ENCODE measurements at regions not wholly inside any gene's neighbourhood (a gene's known extent, or its start where the extent isn't known, plus 50 kb on each side); places are given as distances from the start of the nearest gene placed in this dataset.

DNA sequence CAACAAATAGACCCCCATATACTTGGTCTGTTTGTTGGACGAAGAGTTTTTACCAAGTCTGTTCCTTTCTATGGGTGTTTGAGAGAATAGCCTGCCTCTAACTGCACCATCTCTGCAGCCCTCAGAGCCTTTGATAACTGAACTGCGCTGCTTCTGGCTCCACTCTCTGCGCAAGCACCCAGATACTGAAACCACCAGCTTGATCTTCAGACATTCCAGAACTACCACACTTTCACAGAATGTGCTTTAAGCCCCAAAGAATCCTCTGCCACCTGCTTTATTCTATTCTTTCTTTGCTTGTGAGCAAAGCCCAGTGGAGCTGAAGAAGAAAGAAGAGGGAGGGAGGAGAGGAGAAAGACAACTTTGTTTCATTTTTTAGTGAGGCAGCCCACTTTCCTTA lies 380.7 kb downstream of the BCL11A start:
- DNase-seq (ENCODE audit: low read depth in 2 of 2, low spot score in 1 of 2), result no peak

- no peak for DNase-seq (ENCODE audit: low read depth in 2 of 2, low spot score in 1 of 2)
These were observed 383.2 kb downstream of the BCL11A start for GRCh38 chr2:60170272-60170671.

GRCh38 chr2:60168247-60168646 lies 385.2 kb downstream of the BCL11A start:
- DNase-seq (ENCODE audit: low read depth in 2 of 2, low spot score in 1 of 2), result no peak

DNA sequence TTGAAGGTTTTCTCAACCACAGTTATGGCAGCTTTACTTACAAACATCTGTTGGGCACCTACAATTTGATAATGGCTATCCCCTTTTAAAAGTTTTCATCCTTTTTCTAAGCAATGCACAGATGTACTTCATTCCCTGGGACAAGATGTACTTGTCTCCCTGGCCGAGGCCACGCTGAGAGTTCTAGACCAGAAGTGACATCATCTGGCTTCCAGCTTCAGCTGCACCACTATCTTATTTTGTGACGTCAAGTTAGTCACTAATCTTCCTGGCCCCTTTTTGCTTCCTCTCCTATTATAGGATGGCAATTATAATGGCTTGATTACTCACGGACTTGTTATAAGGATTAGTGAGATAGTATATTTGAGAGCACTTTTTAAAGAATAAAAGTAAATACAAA lies 386.4 kb downstream of the BCL11A start:
- DNase-seq (ENCODE audit: low read depth in 2 of 2, low spot score in 1 of 2), result no peak

- no peak for DNase-seq (ENCODE audit: low read depth in 2 of 2, low spot score in 1 of 2)
These were observed 389.8 kb downstream of the BCL11A start for GRCh38 chr2:60163691-60164090.

DNA sequence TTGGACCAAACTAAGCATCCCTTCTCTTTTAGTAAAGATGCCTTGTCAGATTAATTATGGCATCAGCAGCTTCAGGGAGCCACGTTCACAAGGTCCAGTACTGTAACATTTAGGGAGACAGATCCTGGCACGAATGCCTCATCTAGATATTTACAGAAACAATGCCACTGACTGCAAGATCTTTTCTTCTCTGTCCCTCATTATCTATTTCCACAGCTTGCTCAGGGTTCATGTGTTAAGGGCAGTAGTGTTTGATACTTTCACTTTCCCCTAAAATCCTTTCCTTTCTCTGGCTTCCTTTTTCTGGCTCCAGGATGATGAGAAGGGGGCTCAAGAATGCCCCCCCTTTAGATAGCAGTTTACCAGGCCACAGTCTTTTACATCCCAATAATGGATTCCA lies 393.9 kb downstream of the BCL11A start:
- DNase-seq (ENCODE audit: low read depth in 2 of 2, low spot score in 1 of 2), result no peak

DNA sequence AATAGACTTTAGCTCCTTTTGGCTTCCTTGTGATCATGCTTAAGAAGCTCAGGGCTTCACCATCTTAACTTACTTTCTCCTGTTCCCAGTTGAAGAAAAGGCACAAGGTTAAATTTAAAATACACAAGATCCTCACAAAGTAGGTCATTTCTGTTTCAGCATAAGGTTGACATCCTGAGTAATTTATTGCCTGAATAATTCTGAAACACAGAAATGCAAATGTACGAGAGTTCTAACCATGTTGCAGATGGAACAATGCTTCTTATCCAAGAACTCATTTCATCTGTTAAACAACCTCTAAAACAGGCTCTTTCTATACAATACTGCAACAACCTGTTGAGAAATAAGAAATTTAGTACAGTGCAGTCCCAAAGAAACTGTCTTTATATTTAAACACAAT lies 395.2 kb downstream of the BCL11A start:
- DNase-seq (ENCODE audit: low read depth in 2 of 2, low spot score in 1 of 2), result no peak

DNA sequence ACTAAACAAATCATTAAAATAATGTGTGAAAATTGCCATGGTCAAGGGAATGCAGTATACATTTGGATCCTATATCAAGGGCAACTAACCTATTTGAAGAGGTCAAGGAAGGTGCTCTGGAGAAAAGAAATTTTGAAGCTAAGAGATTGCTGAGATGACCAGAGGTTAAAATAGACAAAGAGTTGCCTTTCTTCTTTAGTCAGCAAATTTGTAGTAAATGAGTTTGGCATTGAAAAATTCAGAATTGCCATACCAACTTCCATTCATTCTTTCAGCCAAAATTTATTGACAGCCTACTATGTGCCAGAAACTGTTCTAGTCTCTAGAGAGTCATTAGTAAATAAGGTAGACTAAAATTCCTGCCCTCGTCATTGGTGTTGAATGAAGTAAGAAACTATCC lies 396.2 kb downstream of the BCL11A start:
- DNase-seq (ENCODE audit: low read depth in 2 of 2, low spot score in 1 of 2), result no peak

GRCh38 chr2:60154142-60154541 lies 399.3 kb downstream of the BCL11A start:
- DNase-seq (ENCODE audit: low read depth in 2 of 2, low spot score in 1 of 2), result no peak

- DNase-seq (ENCODE audit: low read depth in 2 of 2, low spot score in 1 of 2), result no peak
These were observed 401.1 kb downstream of the BCL11A start for GRCh38 chr2:60152226-60152833.

GRCh38 chr2:60149176-60149575 lies 404.3 kb downstream of the BCL11A start:
- no peak for DNase-seq (ENCODE audit: low read depth in 2 of 2, low spot score in 1 of 2)

DNA sequence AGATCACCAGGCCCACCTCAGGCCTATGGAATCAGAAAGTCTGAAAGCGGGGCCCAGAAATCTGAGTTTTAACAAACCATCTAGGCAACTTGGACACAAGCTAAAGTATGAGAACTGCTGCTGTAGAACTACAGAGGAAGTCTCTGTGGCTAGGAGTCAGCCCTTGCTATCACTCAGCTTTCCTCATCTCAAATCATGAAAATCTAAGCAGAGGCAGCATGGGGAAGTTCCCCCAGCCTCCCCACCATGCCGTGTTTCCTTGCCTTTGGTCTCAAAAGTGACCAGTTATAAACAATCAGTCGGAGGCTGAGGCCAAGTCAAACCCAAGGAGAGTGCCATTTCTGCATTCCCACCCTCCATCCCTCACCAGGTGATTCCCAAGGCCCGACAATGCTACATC lies 404.7 kb downstream of the BCL11A start:
- no peak for DNase-seq (ENCODE audit: low read depth in 2 of 2, low spot score in 1 of 2)

DNA sequence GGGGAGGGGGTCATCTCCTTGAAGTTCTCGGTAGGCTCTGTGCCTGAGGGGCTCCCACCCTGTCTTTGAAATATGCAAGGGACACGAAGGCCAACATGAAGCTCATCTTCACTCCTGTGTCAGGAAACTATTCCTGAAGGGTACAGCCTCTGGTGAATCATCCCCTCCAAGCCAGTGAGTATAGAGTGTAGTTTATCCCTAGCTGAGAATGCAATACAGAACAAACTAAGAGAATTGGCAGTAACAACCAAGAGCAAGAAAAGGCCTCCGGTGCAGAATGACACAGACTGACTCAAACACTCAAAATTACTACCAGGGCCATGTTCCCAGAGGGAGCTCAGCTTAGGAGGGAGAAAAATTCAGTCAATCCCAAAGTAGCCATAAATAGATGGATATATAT lies 413.3 kb downstream of the BCL11A start:
- no peak for DNase-seq (ENCODE audit: low read depth in 2 of 2, low spot score in 1 of 2)

- no peak for DNase-seq (ENCODE audit: low read depth in 2 of 2, low spot score in 1 of 2)
These were observed 416.5 kb downstream of the BCL11A start for GRCh38 chr2:60136913-60137312.

DNA sequence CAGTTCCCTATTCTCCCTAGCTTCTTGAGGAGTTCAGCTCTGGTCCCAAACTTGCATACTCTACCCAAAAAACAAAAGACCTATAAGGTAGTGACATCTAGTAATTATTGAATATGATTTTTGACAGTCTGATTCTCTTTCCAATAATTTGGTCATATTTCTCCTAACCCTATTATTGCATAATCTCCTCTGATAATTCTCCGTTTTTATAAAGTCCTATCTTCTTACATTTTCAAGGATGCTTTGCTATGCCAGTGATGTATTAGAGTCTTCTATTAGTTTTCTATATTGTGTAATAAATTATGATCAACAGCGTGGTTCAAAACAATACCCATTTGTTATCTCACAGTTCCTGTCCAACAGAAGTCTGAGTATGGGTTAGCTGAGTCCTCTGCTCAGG lies 426.3 kb downstream of the BCL11A start:
- DNase-seq (ENCODE audit: low read depth in 2 of 2, low spot score in 1 of 2), result no peak

DNA sequence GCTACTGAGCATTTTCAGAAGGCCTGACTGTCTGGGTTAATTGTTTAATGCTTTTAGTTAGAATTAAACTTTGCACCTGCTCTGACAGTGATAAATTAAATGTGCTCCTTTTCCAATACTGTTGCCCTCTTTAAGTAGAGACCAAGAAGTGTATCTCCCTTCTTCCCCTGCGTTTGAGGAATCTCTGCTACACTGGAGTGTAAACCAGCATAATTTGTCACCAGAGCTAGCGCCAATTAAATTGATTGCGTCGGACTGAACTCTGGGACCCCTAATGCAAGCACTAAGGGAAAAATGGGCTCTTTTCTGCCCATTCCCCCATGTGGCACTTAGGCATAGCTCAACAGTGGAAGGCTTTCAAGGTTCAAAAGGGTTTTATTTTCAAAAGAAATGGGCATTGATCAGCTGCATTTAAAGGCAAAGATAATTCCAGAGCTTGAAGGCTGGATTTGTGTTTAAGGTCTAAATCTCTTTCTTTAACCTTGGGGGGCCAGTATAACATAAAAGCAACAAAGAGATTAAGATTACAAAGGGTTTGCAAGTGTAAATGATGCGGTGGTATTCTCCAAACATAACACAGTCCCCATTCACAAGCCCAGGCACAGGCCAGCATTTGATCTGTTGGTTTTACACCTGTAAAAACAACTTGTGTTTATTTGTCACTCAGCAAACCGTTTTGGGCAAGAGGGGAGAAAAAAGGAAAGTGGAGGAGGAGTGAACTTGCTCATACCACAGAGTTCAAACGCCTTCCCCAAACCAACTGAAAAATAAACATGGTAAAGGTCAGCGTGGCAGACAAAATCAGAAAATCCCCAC lies 427.6 kb downstream of the BCL11A start:
- DNase-seq (ENCODE audit: low read depth in 2 of 2, low spot score in 1 of 2), result no peak

DNA sequence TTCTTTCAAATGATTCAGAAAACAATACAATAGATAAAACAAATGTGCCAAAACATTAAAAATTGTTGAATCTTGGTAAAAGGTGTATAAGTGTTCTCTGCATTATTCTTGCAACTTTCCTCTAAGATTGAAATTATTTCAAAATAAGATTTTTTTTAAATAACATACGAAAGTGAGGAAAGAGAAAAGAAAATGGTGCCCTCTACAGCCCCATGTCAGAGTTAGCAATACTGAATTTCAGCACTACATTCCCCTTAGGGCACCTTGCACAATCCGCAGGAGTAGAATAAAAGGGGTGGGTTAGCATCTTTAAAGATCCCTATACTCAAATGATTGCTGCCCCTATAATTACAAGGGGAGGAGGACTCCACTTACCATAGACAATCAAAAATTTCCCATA lies 433.7 kb downstream of the BCL11A start:
- no peak for DNase-seq (ENCODE audit: low read depth in 2 of 2, low spot score in 1 of 2)

- DNase-seq (ENCODE audit: low read depth in 2 of 2, low spot score in 1 of 2), result no peak
These were observed 434.5 kb downstream of the BCL11A start for GRCh38 chr2:60118917-60119316.

DNA sequence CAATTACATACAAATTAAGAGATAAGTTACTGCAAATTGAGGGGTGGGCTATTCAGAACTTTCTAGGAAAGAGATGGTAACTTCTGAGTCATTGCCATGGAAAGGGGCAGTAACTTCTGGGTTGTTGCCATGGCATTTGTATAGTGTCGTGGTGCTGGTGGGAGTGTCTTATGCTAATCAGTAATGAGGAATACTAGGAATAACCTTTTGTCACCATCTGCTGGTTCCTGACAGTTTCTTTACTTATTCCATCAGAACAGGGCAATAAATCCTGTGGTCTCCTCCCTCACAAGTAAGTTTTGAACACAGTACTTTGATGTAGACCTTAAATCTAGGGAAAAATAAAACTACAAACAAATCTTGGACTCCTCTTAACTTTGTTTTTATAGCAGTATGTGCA lies 435.4 kb downstream of the BCL11A start:
- DNase-seq (ENCODE audit: low read depth in 2 of 2, low spot score in 1 of 2), result no peak

DNA sequence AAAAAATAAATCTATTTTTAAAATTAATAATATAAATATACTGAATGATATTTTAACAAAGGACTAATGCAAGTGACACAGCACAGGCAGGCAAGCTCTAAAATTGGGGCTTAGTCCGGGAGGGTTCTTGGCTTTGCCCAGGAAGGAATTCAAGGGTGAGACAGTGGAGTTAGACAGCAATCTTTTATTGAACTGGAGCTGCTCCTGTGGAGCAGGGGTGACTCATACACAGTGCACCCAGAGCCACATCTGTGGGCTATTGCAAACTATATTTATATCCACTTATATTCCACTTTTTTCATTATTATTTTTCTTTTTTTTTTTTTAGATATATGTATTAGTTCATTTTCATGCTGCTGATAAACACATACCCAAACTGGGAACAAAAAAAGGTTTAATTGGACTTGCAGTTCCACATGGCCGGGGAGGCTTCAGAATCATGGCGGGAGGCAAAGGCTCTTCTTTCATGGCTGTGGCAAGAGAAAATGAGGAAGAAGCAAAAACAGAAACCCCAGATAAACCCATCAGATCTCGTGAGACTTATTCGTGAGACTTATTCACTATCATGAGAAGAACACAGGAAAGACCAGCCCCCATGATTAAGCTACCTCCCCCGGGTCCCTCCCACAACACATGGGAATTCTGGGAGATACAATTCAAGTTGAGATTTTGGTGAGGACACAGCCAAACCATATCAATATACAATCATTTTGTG lies 437.1 kb downstream of the BCL11A start:
- no peak for DNase-seq (ENCODE audit: low read depth in 2 of 2, low spot score in 1 of 2)

DNA sequence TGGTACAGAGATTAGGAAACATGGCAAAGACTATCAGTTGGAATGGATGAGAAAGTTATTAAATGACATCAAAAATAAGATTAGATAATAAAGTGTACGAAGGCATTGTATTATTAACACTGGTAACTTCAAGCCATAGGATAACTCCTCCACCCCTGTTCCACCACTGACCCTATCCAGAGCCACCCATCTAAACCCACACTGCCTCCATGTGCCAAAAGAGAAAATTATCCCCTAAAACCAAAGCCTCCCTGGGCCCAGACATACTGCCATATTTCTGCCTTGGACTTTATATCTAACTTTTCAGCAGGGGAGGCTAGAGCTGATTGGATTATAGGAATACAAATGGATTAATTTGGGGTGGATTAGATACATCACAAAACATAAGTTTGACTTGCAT lies 443.7 kb downstream of the BCL11A start:
- no peak for DNase-seq (ENCODE audit: low read depth in 2 of 2, low spot score in 1 of 2)

DNA sequence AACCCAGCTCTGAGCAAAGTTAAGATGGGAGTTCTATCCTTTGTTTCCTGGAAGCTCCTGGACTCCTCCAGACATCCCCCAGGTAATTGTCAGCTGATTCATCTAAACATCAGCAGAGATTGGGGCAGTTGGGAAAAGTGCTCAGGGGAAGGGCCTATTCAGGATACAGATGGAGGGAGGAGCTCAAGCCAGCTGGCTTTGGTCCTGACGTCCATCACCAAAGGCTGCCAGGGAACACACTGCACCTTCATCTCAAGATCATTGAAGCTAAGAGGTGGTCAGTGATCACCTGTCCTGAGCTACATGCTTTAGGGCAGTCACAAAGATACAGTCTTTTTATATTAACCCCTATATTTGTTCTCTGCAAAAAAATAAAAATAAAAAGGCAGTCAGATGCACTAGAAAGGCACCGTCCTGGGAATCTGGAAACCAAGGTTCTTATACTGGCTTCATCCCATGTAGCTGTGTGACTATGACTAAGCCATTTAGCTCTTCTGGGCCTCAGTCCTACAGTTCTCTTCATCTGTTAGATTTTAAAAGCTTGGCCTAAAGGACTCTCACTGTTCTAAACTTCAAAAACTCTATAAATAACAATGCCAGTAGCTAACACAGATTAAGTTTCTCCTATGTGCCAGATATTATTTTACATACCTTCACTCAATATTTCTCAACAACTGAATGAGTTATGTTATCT lies 446.5 kb downstream of the BCL11A start:
- no peak for DNase-seq (ENCODE audit: low read depth in 2 of 2, low spot score in 1 of 2)
